ENCODE measurements at regions not wholly inside any gene's neighbourhood (a gene's known extent, or its start where the extent isn't known, plus 50 kb on each side); places are given as distances from the start of the nearest gene placed in this dataset.

GRCh38 chr2:14543284-14543683, 89.2 kb upstream of the LRATD1 start:
- TF ChIP-seq, protein P1, sequence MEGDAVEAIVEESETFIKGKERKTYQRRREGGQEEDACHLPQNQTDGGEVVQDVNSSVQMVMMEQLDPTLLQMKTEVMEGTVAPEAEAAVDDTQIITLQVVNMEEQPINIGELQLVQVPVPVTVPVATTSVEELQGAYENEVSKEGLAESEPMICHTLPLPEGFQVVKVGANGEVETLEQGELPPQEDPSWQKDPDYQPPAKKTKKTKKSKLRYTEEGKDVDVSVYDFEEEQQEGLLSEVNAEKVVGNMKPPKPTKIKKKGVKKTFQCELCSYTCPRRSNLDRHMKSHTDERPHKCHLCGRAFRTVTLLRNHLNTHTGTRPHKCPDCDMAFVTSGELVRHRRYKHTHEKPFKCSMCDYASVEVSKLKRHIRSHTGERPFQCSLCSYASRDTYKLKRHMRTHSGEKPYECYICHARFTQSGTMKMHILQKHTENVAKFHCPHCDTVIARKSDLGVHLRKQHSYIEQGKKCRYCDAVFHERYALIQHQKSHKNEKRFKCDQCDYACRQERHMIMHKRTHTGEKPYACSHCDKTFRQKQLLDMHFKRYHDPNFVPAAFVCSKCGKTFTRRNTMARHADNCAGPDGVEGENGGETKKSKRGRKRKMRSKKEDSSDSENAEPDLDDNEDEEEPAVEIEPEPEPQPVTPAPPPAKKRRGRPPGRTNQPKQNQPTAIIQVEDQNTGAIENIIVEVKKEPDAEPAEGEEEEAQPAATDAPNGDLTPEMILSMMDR (IDR thresholded peaks at IDR 0.05; ENCODE audit: low read depth, low read length), result no peak
- H3K4me3 ChIP-seq (ENCODE audit: low read depth, low read length), result no peak overlapping the region

DNA sequence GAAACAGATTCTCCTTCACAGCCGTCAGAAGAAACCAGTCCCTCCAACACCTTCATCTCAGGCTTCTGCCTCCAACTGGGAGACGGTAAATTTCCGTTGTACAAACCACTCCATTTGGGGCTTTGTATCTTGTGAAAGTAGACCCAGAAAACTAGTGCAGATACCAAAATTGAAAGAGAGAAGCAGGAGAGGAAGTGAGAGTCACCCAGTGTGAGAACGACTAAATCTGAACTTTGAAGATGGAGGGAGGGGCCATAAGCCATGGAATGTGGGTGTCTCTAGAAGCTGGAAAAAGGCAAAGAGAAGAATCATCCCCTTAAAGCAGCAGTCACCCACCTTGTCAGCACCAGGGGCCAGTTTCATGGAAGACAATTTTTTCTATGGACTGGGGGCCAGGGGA, 88.3 kb upstream of the LRATD1 start:
- no peak overlapping the region for H3K4me3 ChIP-seq (ENCODE audit: low read depth, low read length)
- TF ChIP-seq, protein P1 (IDR thresholded peaks at IDR 0.05; ENCODE audit: low read depth, low read length), result no peak

DNA sequence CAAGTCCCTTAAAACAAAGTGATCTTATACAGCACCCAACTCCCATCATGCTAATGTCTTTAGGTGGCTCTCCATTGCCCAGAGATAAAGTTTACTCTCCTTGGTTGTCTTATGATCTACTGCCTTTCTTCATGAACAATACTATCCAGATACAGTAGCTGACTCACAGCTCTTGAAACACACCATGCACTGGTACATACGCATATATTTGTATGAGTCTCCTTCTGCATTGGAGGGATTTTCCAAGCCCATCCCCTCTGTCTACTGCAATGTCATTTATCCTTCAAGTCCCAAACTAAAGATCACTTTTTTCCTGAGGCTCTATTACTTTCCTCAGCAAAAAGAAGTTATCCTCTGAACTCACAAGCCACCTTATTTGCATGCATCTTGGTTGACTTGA, 84.7 kb upstream of the LRATD1 start:
- H3K4me3 ChIP-seq (ENCODE audit: low read depth, low read length), result no peak overlapping the region
- TF ChIP-seq, protein P1 (IDR thresholded peaks at IDR 0.05; ENCODE audit: low read depth, low read length), result no peak

DNA sequence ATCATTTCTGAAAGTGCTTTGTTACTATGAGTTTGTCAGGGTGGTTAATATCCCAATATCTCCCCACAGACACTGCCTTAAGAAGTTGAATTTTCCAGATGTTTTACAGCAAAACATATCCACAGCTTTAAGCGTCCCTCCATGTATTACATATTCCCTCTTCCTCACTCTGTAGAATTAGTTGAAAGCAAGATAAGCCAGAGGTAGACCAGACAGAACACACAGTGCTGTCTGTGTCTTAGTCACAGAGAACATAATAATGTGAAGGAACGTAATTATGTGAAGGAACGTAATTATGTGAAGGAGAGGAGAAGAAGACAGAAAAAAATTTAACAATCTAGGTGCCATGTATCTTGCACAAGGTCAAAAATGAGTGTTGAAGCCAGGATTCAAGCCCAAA, 81.9 kb upstream of the LRATD1 start:
- H3K4me3 ChIP-seq (ENCODE audit: low read depth, low read length), result no peak overlapping the region
- TF ChIP-seq, protein P1 (IDR thresholded peaks at IDR 0.05; ENCODE audit: low read depth, low read length), result no peak

DNA sequence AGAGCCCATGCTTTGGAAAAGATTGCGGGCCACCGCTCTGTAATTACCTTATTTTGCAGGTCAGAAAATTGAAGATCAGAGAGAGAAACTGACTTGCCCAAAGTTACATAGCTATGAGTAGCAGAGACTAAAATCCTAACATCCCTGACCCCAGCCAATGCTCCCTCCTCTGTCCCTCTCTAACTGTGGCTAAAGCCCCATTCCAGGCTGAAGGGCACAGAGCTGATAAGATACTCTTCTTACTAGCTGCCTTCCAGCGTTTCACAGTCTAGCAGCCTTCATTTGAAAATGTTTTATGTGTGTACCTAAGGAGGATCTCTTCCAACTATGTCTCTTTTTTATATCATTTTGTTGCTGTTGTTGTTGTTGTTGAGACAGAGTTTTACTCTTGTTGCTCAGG, 81.4 kb upstream of the LRATD1 start:
- no peak overlapping the region for H3K4me3 ChIP-seq (ENCODE audit: low read depth, low read length)
- TF ChIP-seq, protein P1 (IDR thresholded peaks at IDR 0.05; ENCODE audit: low read depth, low read length), result no peak

GRCh38 chr2:14552286-14552685, 80.2 kb upstream of the LRATD1 start:
- TF ChIP-seq, protein P1 (IDR thresholded peaks at IDR 0.05; ENCODE audit: low read depth, low read length), result no peak
- no peak overlapping the region for H3K4me3 ChIP-seq (ENCODE audit: low read depth, low read length)

DNA sequence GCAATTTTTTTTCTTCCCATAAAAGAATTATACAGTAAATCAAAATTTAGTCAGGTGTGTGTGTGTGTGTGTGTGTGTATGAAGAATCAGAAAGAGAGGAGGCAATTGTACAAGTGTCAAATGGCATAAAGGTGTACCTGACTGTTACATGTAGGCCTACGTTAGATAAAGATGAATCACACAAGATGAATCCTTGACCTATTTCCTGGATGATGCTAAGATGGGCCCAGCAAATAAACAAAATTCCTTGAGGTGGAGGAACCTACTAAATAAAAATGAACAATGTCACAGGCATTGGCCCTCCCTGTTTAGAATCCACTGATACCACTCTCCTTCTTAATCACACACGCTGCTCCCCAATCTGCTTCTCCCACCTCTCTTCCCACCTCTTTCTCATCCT, 79.7 kb upstream of the LRATD1 start:
- TF ChIP-seq, protein P1 (IDR thresholded peaks at IDR 0.05; ENCODE audit: low read depth, low read length), result no peak
- H3K4me3 ChIP-seq (ENCODE audit: low read depth, low read length), result no peak overlapping the region
